ENCODE measurements at regions not wholly inside any gene's neighbourhood (a gene's known extent, or its start where the extent isn't known, plus 50 kb on each side); places are given as distances from the start of the nearest gene placed in this dataset.
A peak's percentile ranks its signal among the peaks of the same experiment; 100 is the strongest.
"Not testable (repeated sequence)": the region's sequence is repeated elsewhere in the genome, so short reads cannot be mapped to it uniquely, and the experiment has no call there.

DNA sequence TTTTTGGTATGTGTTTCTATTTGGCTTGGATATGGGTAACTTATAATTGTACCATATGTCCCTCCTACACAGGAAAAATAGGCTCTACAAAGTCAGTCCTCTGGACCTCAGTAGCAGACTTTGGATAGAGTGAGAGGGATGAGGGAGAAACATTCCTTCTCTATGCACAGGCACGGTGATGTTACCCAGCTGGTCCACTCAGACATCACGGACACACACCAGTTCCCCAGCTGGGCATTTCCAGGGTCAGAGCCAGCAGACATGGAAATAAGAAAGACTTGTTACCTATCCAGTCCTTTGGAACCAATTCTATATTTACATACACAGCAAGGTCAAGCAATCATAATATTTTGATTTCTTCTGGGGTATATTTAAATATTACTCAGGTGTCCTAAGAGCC lies 433.1 kb upstream of the KCNMB2 start:
- BruUV-seq (replicated peaks): no TSS peak
- Mint-ChIP-seq H3K27me3 (ENCODE audit: insufficient read depth, unreplicated experiment) (no peaks in the 10 kb centered on the region), H3K36me3 (ENCODE audit: insufficient read depth, unreplicated experiment) (no peaks in the 10 kb centered on the region), H3K4me3 (ENCODE audit: unreplicated experiment) (no peak overlapping the region), H3K4me1 (ENCODE audit: insufficient read depth, unreplicated experiment) (peaks cover 6% of the 10 kb centered on the region), H3K27ac (ENCODE audit: low read depth, unreplicated experiment) (no peak overlapping the region), H3K9me3 (ENCODE audit: unreplicated experiment) (no peaks in the 10 kb centered on the region)
- intact Hi-C loops (cut with micrococcal nuclease): no loop called here
- DNase-seq (ENCODE audit: unreplicated experiment): no peak
- POLR2A ChIA-PET: interaction anchor here (0.6 kb wide), 1 partner anchor 512 kb away, joined by 3 read pairs; no protein-coding TSS in a partner anchor
- no peak for TF ChIP-seq CTCF (IDR thresholded peaks at IDR 0.05; ENCODE audit: unreplicated experiment)
- CTCF ChIA-PET: interaction anchor here (0.6 kb wide), 1 partner anchor 277 kb away, joined by 4 read pairs; no protein-coding TSS in a partner anchor

DNA sequence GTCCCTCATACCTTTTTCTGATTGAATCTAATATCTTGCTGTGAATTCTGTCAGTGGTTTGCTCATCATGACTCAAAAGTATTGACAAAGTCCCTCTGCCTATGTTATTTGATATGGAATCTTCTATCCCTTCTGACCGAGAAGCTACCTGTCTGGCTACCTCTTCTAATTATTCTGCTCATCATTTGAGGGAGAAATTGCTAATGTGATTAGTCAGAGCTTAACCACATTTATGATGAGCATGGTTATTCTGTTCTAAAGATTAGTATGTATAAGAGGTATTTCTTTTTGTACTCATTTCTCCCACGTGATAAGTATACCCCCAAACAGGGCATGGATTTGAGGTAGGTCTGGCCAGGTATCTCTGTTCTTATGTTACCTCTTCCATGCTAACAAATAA lies 428.4 kb upstream of the KCNMB2 start:
- Mint-ChIP-seq H3K4me3 (ENCODE audit: unreplicated experiment) (no peak overlapping the region), H3K4me1 (ENCODE audit: insufficient read depth, unreplicated experiment) (no peaks in the 10 kb centered on the region), H3K27me3 (ENCODE audit: insufficient read depth, unreplicated experiment) (no peaks in the 10 kb centered on the region), H3K36me3 (ENCODE audit: insufficient read depth, unreplicated experiment) (no peaks in the 10 kb centered on the region), H3K27ac (ENCODE audit: low read depth, unreplicated experiment) (no peak overlapping the region), H3K9me3 (ENCODE audit: unreplicated experiment) (no peaks in the 10 kb centered on the region)
- BruUV-seq (replicated peaks): no TSS peak
- POLR2A ChIA-PET: interaction anchor here (0.6 to 1.1 kb wide), 3 partner anchors 11 to 805 kb away, joined by 3 read pairs; no protein-coding TSS in a partner anchor
- no peak for TF ChIP-seq CTCF (IDR thresholded peaks at IDR 0.05; ENCODE audit: unreplicated experiment)
- intact Hi-C loops (cut with micrococcal nuclease): no loop called here
- DNase-seq (ENCODE audit: unreplicated experiment): no peak
- CTCF ChIA-PET: no interaction called here

DNA sequence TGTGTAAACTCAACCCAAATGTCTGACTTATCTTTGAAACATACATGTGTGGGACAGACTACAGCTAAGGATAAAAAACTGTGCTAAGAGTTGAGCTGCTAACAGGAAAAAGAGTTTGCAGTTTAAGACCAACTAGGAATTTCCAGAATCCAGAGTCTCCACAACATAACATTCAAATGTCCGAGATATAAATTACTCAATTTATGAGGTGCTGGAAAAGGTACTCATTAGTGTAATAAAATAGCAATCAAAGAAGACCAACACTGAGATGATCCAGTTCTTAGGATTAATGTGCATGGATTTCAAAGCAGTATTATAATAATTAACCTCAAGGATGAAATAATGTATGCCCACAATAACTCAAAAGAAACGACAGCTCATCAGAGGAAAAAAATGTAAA lies 426.5 kb upstream of the KCNMB2 start:
- Mint-ChIP-seq H3K27ac (ENCODE audit: low read depth, unreplicated experiment) (no peak overlapping the region), H3K4me3 (ENCODE audit: unreplicated experiment) (no peak overlapping the region), H3K27me3 (ENCODE audit: insufficient read depth, unreplicated experiment) (no peaks in the 10 kb centered on the region), H3K4me1 (ENCODE audit: insufficient read depth, unreplicated experiment) (no peaks in the 10 kb centered on the region), H3K9me3 (ENCODE audit: unreplicated experiment) (no peaks in the 10 kb centered on the region), H3K36me3 (ENCODE audit: insufficient read depth, unreplicated experiment) (no peaks in the 10 kb centered on the region)
- CTCF ChIA-PET: interaction anchor here (0.6 to 0.7 kb wide), 2 partner anchors 164 to 603 kb away, joined by 3 read pairs; no protein-coding TSS in a partner anchor
- DNase-seq (ENCODE audit: unreplicated experiment): no peak
- intact Hi-C loops (cut with micrococcal nuclease): no loop called here
- BruUV-seq (replicated peaks): no TSS peak
- POLR2A ChIA-PET: interaction anchor here (1.4 kb wide), 1 partner anchor 13 kb away, joined by 3 read pairs; no protein-coding TSS in a partner anchor
- no peak for TF ChIP-seq CTCF (IDR thresholded peaks at IDR 0.05; ENCODE audit: unreplicated experiment)

GRCh38 chr3:178112134-178112533 lies 424.1 kb upstream of the KCNMB2 start:
- no TSS peak for BruUV-seq (replicated peaks)
- TF ChIP-seq CTCF (IDR thresholded peaks at IDR 0.05; ENCODE audit: unreplicated experiment): no peak
- CTCF ChIA-PET: interaction anchor here (0.6 kb wide), 1 partner anchor 79 kb away, joined by 4 read pairs; no protein-coding TSS in a partner anchor
- no peaks in the 10 kb centered on the region for H3K36me3 Mint-ChIP-seq (ENCODE audit: insufficient read depth, unreplicated experiment)
- no peak overlapping the region for H3K27ac Mint-ChIP-seq (ENCODE audit: low read depth, unreplicated experiment)
- H3K9me3 Mint-ChIP-seq (ENCODE audit: unreplicated experiment): no peaks in the 10 kb centered on the region
- peak; percentile 7 for DNase-seq (ENCODE audit: unreplicated experiment)
- POLR2A ChIA-PET: interaction anchor here (0.5 kb wide), 1 partner anchor 204 kb away, joined by 3 read pairs; no protein-coding TSS in a partner anchor
- intact Hi-C loops (cut with micrococcal nuclease): no loop called here
- no peaks in the 10 kb centered on the region for H3K27me3 Mint-ChIP-seq (ENCODE audit: insufficient read depth, unreplicated experiment)
- no peak overlapping the region for H3K4me3 Mint-ChIP-seq (ENCODE audit: unreplicated experiment)
- peaks cover 2% of the 10 kb centered on the region for H3K4me1 Mint-ChIP-seq (ENCODE audit: insufficient read depth, unreplicated experiment)

GRCh38 chr3:178112552-178112951 lies 423.7 kb upstream of the KCNMB2 start:
- H3K4me1 Mint-ChIP-seq (ENCODE audit: insufficient read depth, unreplicated experiment); H3K27ac Mint-ChIP-seq (ENCODE audit: low read depth, unreplicated experiment); H3K4me3 Mint-ChIP-seq (ENCODE audit: unreplicated experiment); DNase-seq (ENCODE audit: unreplicated experiment); H3K36me3 Mint-ChIP-seq (ENCODE audit: insufficient read depth, unreplicated experiment); H3K27me3 Mint-ChIP-seq (ENCODE audit: insufficient read depth, unreplicated experiment); BruUV-seq (replicated peaks); intact Hi-C loops (cut with micrococcal nuclease); H3K9me3 Mint-ChIP-seq (ENCODE audit: unreplicated experiment): not testable (repeated sequence)
- CTCF ChIA-PET: interaction anchor here (0.6 kb wide), 1 partner anchor 78 kb away, joined by 4 read pairs; no protein-coding TSS in a partner anchor
- POLR2A ChIA-PET: interaction anchor here (0.5 kb wide), 1 partner anchor 204 kb away, joined by 3 read pairs; no protein-coding TSS in a partner anchor
